Retinal pigment epithelial cell (primary cell): ENCODE measurements at regions not wholly inside any gene's neighbourhood (a gene's known extent, or its start where the extent isn't known, plus 50 kb on each side); places are given as distances from the start of the nearest gene placed in this dataset.

Experiments used
- DNase-seq: peaks from one replicate; pipeline ENCODE4 v3.0.0-alpha.2; 2010; ENCODE audit warnings: low read depth
- H3K4me3 ChIP-seq: 2 replicates; pipeline ENCODE4 v1.5.1; 2011; ENCODE audit warnings: mild to moderate bottlenecking, low read length, control low read depth, moderate library complexity
- CTCF ChIP-seq: conservative IDR thresholded peaks from 2 replicates; pipeline ENCODE4 v1.5.1; 2011; ENCODE audit warnings: low read depth, low read length, control low read depth, inconsistent platforms

DNA sequence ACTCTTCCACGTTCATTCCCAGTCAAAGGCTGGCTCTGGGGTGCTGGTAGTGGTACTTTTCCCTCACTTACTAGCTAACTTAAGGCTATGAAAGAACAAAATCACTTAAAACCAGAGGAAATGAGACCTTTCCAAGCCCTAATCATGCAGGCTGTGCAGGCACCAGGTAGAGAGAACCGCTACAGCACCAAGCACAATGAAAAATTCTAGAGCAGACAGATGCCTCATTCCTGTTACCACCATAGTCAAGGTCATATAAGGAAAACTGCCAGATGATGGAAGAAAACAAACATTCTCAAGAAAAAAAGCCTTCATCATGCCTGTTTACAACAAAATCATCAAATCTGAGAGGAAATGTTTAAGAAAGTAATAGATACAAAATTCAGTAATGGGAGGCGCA is 374.4 kb upstream of the PDE4D start:
- no peak for DNase-seq
- no peak for TF ChIP-seq CTCF
- H3K4me3 ChIP-seq, result no peak overlapping the region

DNA sequence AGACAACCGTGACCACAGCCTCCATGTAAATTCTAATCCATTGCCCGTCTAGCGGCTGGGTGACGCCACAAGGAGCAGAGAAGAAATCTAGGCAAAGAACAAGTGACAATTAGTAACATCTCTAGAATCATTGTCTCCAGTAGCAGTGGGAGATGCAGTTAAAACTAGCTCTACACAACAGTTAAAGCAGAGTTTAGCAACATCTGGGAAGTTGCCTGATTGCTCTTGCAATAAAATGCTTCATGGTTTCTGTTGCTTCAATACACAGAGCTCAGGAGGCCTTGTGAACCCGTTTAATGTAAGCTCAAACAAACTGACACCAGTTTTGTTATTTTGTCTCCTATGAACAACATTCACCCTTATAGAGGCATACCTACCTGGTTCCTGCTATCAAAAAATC is 369.8 kb upstream of the PDE4D start:
- no peak for TF ChIP-seq CTCF
- DNase-seq, result no peak
- H3K4me3 ChIP-seq, result no peak overlapping the region

- no peak for TF ChIP-seq CTCF
- no peak for DNase-seq
Measured at GRCh38 chr5:60262576-60263295, 369.2 kb upstream of the PDE4D start.

GRCh38 chr5:60261732-60262131 is 368.2 kb upstream of the PDE4D start:
- no peak overlapping the region for H3K4me3 ChIP-seq
- TF ChIP-seq CTCF, result no peak
- DNase-seq, result no peak

More at GRCh38 chr5:60262576-60263295, 369.2 kb upstream of the PDE4D start:
- H3K4me3 ChIP-seq, result no peak overlapping the region

DNA sequence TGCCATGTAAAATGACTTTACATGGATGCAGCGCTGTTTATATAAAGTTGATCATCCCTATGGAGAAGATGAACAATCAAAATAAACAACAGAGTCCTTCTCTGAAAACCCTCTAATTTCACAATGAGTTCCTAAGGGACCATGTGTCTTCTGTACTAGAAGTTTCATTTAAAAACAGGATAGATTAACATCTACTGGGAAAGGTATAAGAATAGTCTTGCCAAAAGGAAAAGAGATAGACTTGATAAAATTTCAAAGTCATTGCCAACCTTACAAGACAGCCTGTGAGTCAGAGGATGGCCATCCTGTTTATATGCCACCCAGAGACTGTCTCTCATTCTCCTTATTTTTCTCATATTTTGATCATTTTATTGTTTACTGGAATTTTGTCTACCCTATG is 367.1 kb upstream of the PDE4D start:
- TF ChIP-seq CTCF, result no peak
- H3K4me3 ChIP-seq, result no peak overlapping the region
- DNase-seq, result no peak

- no peak overlapping the region for H3K4me3 ChIP-seq
- TF ChIP-seq CTCF, result no peak
- no peak for DNase-seq
Measured at GRCh38 chr5:60259730-60260129, 366.2 kb upstream of the PDE4D start.

DNA sequence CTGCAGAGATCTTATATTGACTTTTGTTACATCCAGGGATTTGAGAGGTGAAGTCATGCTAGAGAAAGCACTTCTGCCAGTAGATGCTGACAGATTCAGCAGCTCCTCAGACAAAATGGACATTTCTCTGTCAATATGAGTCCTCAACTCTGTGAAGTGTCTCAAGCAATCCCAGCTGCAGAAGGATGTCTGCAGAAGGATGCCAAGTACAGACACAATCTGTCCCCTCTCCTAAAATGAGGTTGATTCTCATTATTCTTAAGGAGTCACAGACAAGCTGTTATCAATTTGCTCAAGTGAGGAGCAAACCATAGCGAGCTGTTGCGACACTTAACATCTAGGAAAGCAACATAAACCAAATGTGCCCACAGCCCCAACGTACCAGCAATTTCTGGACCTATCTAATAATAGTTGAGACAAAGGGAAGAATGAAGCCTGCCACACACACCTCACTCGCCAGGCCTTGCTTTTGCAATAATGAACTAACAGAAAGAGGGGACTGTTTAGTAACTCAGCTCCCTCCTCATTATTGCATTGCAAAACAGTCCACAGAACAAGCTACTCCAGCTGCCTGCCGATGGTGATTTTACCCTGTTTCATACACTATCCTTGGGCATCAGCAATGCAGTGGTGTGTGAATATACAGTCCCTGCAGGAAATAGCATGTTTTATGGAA is 364.2 kb upstream of the PDE4D start:
- H3K4me3 ChIP-seq, result no peak overlapping the region
- no peak for TF ChIP-seq CTCF
- DNase-seq, result no peak
